HG03066 (cell line): ENCODE measurements at regions not wholly inside any gene's neighbourhood (a gene's known extent, or its start where the extent isn't known, plus 50 kb on each side); places are given as distances from the start of the nearest gene placed in this dataset.
"Not testable (repeated sequence)": the region's sequence is repeated elsewhere in the genome, so short reads cannot be mapped to it uniquely, and the experiment has no call there.

Experiments used
- ATAC-seq: cut with Tn5 transposase; IDR thresholded peaks from one replicate; pipeline ENCODE4 v1.9.1; 2021; ENCODE audit warnings: low read depth; ENCODE audit not compliant: unreplicated experiment

- ATAC-seq, result no peak
Measured at GRCh38 chr6:131336596-131336995, 201.3 kb downstream of the AKAP7 start.

GRCh38 chr6:131346896-131347295, 211.6 kb downstream of the AKAP7 start:
- not testable (repeated sequence) for ATAC-seq

GRCh38 chr6:131348572-131348971, 213.3 kb downstream of the AKAP7 start:
- no peak for ATAC-seq

GRCh38 chr6:131349199-131349598, 213.9 kb downstream of the AKAP7 start:
- ATAC-seq, result no peak

DNA sequence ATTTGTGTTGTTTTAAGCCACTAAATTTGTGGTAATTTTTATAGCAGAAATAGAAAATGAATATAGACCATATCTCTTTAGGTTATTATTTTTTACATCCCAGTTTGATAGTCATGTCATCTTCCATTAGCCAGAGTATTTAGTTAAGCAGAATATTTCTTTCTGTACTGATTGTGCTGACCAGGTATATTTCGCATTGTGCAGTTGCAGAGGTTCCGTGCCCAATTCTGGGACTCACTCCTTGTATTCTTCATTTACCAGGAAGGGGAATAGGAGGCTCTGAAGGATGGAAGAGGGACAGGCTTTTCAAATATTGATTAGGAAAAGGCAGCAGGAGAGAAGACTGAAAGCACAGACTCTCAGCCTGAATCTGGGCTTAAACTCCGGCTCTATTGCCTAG, 217.8 kb downstream of the AKAP7 start:
- no peak for ATAC-seq

GRCh38 chr6:131353876-131354275, 218.6 kb downstream of the AKAP7 start:
- ATAC-seq, result no peak

- no peak for ATAC-seq
Measured at GRCh38 chr6:131354356-131354755, 218.7 kb upstream of the ARG1 start.

DNA sequence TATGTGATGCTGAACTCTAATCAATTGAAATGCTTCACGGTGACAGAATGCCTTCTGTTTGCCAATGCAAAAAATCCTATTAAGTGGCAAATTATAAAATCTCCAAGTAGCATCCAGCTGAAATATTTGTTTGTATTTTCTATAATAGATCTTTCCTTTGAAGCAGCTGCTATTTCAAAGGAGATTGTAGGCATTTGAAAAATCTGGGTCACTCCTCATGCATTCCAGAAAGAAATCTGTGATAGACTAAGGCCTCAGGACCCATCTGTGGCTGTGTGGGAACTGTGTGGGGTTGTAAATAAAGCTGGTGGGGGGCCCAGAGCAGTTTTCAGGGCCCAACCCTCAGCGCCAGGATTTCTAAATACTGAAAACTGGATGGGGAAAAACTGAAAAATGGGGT, 216.9 kb upstream of the ARG1 start:
- no peak for ATAC-seq

- no peak for ATAC-seq
Measured at GRCh38 chr6:131357501-131357900, 215.5 kb upstream of the ARG1 start.

GRCh38 chr6:131362070-131362469, 211.0 kb upstream of the ARG1 start:
- ATAC-seq, result no peak

DNA sequence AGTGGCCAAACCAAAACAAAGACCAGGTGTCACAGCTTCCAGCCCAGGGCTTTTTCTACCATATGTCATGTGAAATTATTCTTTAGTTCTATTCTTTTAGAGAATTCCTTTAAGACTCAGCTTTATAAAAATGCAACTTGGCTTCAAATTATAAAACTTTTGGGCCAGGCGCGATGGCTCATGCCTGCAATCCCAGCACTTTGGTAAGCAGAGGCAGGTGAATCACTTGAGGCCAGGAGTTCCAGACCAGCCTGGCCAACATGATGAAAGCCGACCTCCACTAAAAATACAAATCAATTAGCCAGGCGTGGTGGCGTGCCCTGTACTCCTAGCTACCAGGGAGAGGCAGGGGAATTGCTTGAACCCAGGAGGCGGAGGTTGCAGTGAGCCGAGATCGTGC, 210.3 kb upstream of the ARG1 start:
- ATAC-seq, result no peak

DNA sequence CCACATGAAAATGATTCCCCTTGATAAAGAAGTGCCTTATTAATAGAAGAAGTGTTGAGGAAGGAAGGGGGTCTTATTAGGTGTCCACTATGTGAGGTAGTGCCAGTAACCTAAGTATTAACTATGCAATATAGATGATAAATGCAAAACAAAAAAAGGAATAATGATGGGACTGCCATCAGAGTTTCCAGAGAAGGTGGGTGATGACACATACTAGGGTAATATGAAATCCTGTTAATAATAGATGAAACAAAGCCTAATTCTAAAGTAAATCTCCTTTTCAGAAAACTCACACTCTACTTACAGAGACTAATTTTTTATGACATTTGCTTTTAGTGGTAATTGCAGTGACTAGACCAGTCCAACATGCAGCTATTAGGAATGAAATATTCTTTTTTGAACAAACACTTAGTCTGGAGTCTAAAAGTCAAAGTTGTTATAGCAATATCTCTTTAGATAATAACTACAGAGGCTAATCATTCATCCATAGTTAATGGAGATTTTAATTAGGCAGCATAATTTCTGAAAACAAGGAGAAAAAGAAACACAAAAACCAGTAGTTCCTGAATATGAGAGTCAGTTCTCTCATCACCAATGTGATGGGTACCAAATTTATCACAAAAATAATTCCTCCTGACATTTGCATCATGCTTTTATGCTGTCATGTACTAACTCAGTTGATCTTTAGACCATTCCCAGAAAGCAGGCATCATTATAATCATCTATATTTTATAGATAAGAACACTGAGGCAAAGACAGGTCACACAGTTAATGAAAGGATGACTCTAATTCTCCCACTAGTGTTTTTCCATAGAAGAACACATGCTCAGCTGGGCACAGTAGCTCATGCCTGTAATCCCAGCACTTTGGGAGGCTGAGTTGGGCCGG, 208.8 kb upstream of the ARG1 start:
- no peak for ATAC-seq

DNA sequence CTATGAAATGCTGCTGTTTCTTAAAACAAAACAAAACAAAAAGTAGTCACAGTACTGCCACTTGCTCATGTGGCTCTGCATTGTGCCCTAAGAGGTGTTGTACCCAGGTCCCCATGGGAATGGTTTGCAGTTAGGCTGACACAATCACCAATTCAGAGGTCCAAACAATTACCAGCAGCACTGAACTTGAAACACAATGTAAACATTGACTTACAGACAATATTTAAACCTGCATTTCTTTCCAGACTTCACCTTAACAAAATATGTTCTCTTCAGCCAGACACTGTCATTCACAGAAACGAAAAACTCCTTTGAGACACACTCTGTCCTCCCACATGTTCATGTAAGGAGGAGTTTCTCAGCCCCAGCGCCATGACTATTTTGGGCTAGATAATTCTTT, 206.8 kb upstream of the ARG1 start:
- ATAC-seq, result no peak

GRCh38 chr6:131367206-131367873, 205.7 kb upstream of the ARG1 start:
- ATAC-seq, result no peak

DNA sequence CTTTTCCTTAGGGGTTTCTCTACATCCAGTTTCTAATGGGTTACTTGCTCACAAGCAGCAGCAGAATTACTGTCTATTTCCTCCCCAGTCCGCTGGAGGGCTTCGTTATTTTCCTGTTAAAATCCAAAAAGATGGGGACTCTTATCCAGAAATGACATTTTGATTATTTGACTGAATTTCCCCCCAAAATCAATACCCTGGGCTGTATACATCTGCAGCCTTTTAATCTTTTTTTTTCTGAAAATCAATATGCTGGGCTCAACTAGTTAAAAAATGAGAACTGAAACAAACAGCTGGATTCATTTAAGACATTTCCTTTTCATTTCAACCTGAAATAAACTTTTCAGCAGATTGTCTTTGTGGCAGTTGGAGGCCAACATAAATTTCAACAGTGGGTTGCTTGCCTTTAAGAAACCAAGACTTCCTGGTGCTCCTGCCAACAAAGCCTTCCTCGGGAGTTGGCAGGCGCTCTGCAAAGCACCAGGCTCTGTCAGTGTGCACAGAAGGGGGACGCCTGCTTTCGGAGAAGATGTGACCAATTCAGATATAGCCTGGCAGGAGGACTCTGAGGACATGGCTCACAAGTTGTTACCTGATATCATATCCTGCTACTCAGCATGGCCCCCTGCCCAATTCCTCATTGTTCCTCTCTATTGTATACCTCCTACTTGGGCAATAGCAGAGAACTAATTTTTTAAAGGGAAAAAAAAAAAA, 204.7 kb upstream of the ARG1 start:
- peak; percentile 73 for ATAC-seq

- ATAC-seq, result no peak
Measured at GRCh38 chr6:131372535-131372934, 200.5 kb upstream of the ARG1 start.

GRCh38 chr6:131377112-131377705, 195.8 kb upstream of the ARG1 start:
- ATAC-seq, result no peak

- no peak for ATAC-seq
Measured at GRCh38 chr6:131378874-131379273, 194.2 kb upstream of the ARG1 start.

DNA sequence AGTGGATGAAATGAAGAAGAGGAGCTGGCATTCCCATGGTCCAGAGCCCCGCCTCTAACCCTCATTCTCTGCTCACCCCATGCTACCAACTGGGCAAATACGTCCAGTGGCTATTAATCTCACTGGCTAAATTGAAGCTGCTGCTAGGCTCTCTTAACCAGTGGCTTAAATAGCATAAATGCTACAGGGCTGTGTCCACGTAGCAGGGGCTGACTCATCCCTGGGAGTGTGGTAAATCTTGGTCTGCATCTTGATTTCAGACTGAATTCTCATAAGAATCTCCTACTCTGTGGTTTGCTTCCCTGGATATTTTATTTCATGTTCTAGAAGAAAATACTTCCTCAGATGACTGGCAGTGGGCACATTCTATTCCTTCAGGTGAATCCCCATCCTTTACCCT, 193.1 kb upstream of the ARG1 start:
- no peak for ATAC-seq

- no peak for ATAC-seq
Measured at GRCh38 chr6:131381052-131381708, 191.8 kb upstream of the ARG1 start.

- ATAC-seq, result no peak
Measured at GRCh38 chr6:131381709-131382093, 191.3 kb upstream of the ARG1 start.
